ENCODE measurements at regions not wholly inside any gene's neighbourhood (a gene's known extent, or its start where the extent isn't known, plus 50 kb on each side); places are given as distances from the start of the nearest gene placed in this dataset.

- peaks cover 0 to 40% (median 0%) of the 10 kb centered on the region in 4 donors for H3K4me1 ChIP-seq
- H3K9me3 ChIP-seq, result no peaks in the 10 kb centered on the region
- H3K4me3 ChIP-seq, result no peak overlapping the region
- WGBS, 2 donors, result 91 to 96% methylated on average over 3 of the region's 3 CpGs
- no peak for TF ChIP-seq CTCF (IDR thresholded peaks at IDR 0.05)
- no peak for TF ChIP-seq EP300 (IDR thresholded peaks at IDR 0.05)
- no peak for TF ChIP-seq POLR2A (IDR thresholded peaks at IDR 0.05)
- H3K27ac ChIP-seq, result no peak overlapping the region
- H3K36me3 ChIP-seq, result no peaks in the 10 kb centered on the region
- no peak for DNase-seq (ENCODE audit: low spot score in 2 of 2)
- no peaks in the 10 kb centered on the region for H3K27me3 ChIP-seq
These were observed 391.1 kb downstream of the PLPP3 start for GRCh38 chr1:56188221-56188620.

- no peaks in the 10 kb centered on the region for H3K36me3 ChIP-seq
- H3K4me1 ChIP-seq, result peaks cover 0 to 40% (median 0%) of the 10 kb centered on the region in 4 donors
- no peaks in the 10 kb centered on the region for H3K9me3 ChIP-seq
- H3K4me3 ChIP-seq, result no peak overlapping the region
- TF ChIP-seq CTCF (IDR thresholded peaks at IDR 0.05) (no peak), EP300 (IDR thresholded peaks at IDR 0.05) (no peak), POLR2A (IDR thresholded peaks at IDR 0.05) (no peak)
- DNase-seq (ENCODE audit: low spot score in 2 of 2), result no peak
- WGBS, 2 donors, result 46 to 78% methylated on average over 1 of the region's 1 CpG
- H3K27ac ChIP-seq, result no peak overlapping the region
- no peaks in the 10 kb centered on the region for H3K27me3 ChIP-seq
These were observed 392.0 kb downstream of the PLPP3 start for GRCh38 chr1:56187405-56187804.

GRCh38 chr1:56185493-56185892, 393.9 kb downstream of the PLPP3 start:
- Histone ChIP-seq H3K27me3 (no peaks in the 10 kb centered on the region), H3K4me1 (peaks cover 0 to 30% (median 0%) of the 10 kb centered on the region in 4 donors), H3K9me3 (no peaks in the 10 kb centered on the region), H3K27ac (no peak overlapping the region), H3K4me3 (no peak overlapping the region), H3K36me3 (no peaks in the 10 kb centered on the region)
- TF ChIP-seq EP300 (IDR thresholded peaks at IDR 0.05), result no peak
- TF ChIP-seq CTCF (IDR thresholded peaks at IDR 0.05), result no peak
- TF ChIP-seq POLR2A (IDR thresholded peaks at IDR 0.05), result no peak
- no peak for DNase-seq (ENCODE audit: low spot score in 2 of 2)
- WGBS, 2 donors, result 88 to 90% methylated on average over 2 of the region's 2 CpGs

- H3K27ac ChIP-seq, result no peak overlapping the region
- H3K9me3 ChIP-seq, result no peaks in the 10 kb centered on the region
- no peak for TF ChIP-seq EP300 (IDR thresholded peaks at IDR 0.05)
- TF ChIP-seq CTCF (IDR thresholded peaks at IDR 0.05), result no peak
- no peak for TF ChIP-seq POLR2A (IDR thresholded peaks at IDR 0.05)
- H3K4me1 ChIP-seq, result peaks cover 0 to 9% (median 3%) of the 10 kb centered on the region in 4 donors
- 91 to 95% methylated on average over 2 of the region's 2 CpGs for WGBS, 2 donors
- no peaks in the 10 kb centered on the region for H3K27me3 ChIP-seq
- H3K4me3 ChIP-seq, result no peak overlapping the region
- no peak for DNase-seq (ENCODE audit: low spot score in 2 of 2)
- H3K36me3 ChIP-seq, result no peaks in the 10 kb centered on the region
These were observed 396.2 kb downstream of the PLPP3 start for GRCh38 chr1:56183151-56183550.

GRCh38 chr1:56180520-56181190, 398.7 kb downstream of the PLPP3 start:
- H3K9me3 ChIP-seq, result no peaks in the 10 kb centered on the region
- no peak overlapping the region for H3K27ac ChIP-seq
- H3K36me3 ChIP-seq, result no peaks in the 10 kb centered on the region
- DNase-seq (ENCODE audit: low spot score in 2 of 2), result no peak
- H3K27me3 ChIP-seq, result no peaks in the 10 kb centered on the region
- peaks cover 0 to 8% (median 3%) of the 10 kb centered on the region in 4 donors for H3K4me1 ChIP-seq
- H3K4me3 ChIP-seq, result peak overlapping the region in 2 of 4 donors; percentile 19 to 26
- no peak for TF ChIP-seq EP300 (IDR thresholded peaks at IDR 0.05)
- no peak for TF ChIP-seq POLR2A (IDR thresholded peaks at IDR 0.05)
- no peak for TF ChIP-seq CTCF (IDR thresholded peaks at IDR 0.05)
- WGBS, 2 donors, result 50 to 55% methylated on average over 5 of the region's 5 CpGs

Measured in tibial nerve (tissue), 4 donors.